Hepatocyte (in vitro differentiated cells): ENCODE measurements at regions not wholly inside any gene's neighbourhood (a gene's known extent, or its start where the extent isn't known, plus 50 kb on each side); places are given as distances from the start of the nearest gene placed in this dataset.

ENCODE experiments used
- DNase-seq: peaks from one replicate; pipeline ENCODE4 v3.0.0-alpha.2; 2016; ENCODE audit warnings: low spot score
- H2AFZ ChIP-seq: fragments of 200-600 bp; sonication (generic); 2 replicates; pipeline ENCODE4 v1.6.0; 2016; ENCODE audit warnings: antibody characterized with exemption, mild to moderate bottlenecking
- H3K27ac ChIP-seq: fragments of 200-600 bp; sonication (generic); 2 replicates; pipeline ENCODE4 v1.5.1; 2016; ENCODE audit warnings: mild to moderate bottlenecking
- H3K27me3 ChIP-seq: fragments of 200-600 bp; sonication (generic); 2 replicates; pipeline ENCODE4 v1.6.1; 2016
- H3K36me3 ChIP-seq: fragments of 200-600 bp; sonication (generic); replicated peaks from 2 replicates; pipeline ENCODE4 v1.5.1; 2016; ENCODE audit warnings: low read depth; ENCODE audit not compliant: insufficient read depth
- H3K4me1 ChIP-seq: fragments of 200-600 bp; sonication (generic); 2 replicates; pipeline ENCODE4 v1.5.1; 2016; ENCODE audit warnings: mild to moderate bottlenecking, moderate library complexity; ENCODE audit not compliant: insufficient read depth
- H3K4me2 ChIP-seq: fragments of 200-600 bp; sonication (generic); 2 replicates; pipeline ENCODE4 v1.6.0; 2016
- H3K4me3 ChIP-seq: fragments of 200-600 bp; sonication (generic); 2 replicates; pipeline ENCODE4 v1.5.1; 2016; ENCODE audit warnings: mild to moderate bottlenecking
- H3K79me2 ChIP-seq: fragments of 200-600 bp; sonication (generic); 2 replicates; pipeline ENCODE4 v1.6.0; 2017; ENCODE audit warnings: mild to moderate bottlenecking
- H3K9me2 ChIP-seq: fragments of 200-600 bp; sonication (generic); replicated peaks from 2 replicates; pipeline ENCODE4 v1.6.0; 2017; ENCODE audit warnings: mild to moderate bottlenecking; ENCODE audit not compliant: insufficient read depth
- H3K9me3 ChIP-seq: fragments of 200-600 bp; sonication (generic); 2 replicates; pipeline ENCODE4 v1.5.1; 2016; ENCODE audit warnings: low read depth, mild to moderate bottlenecking
- H4K20me1 ChIP-seq: fragments of 200-600 bp; sonication (generic); 2 replicates; pipeline ENCODE4 v1.6.0; 2016; ENCODE audit warnings: mild to moderate bottlenecking; ENCODE audit not compliant: insufficient read depth, poor library complexity, severe bottlenecking
- EZH2 ChIP-seq: fragments of 200-600 bp; sonication (generic); IDR thresholded peaks from 2 replicates; pipeline ENCODE4 v1.6.1; 2016; ENCODE audit warnings: antibody characterized with exemption, mild to moderate bottlenecking, borderline replicate concordance
- EZH2phosphoT487 ChIP-seq: fragments of 200-600 bp; sonication (generic); IDR thresholded peaks from one replicate; pipeline ENCODE4 v1.6.1; 2018; ENCODE audit warnings: antibody characterized with exemption, mild to moderate bottlenecking, low read depth, moderate library complexity; ENCODE audit not compliant: unreplicated experiment, severe bottlenecking
- WGBS: methylation state at CpG from one replicate; pipeline ENCODE4 v1.1.6; 2016; ENCODE audit warnings: low lambda C conversion rate; ENCODE audit errors: missing lambda C conversion rate; 5-methylcytosine and 5-hydroxymethylcytosine counted together
- TF ChIP-seq, protein P1 (sequence below): fragments of 200-600 bp; sonication (generic); IDR thresholded peaks from 2 replicates; pipeline ENCODE4 v1.5.1; 2016; ENCODE audit warnings: antibody characterized with exemption, mild to moderate bottlenecking; ENCODE audit not compliant: poor library complexity

GRCh38 chr15:94723801-94724200, 492.4 kb downstream of the MCTP2 start:
- Histone ChIP-seq H2AFZ (no peak overlapping the region), H4K20me1 (no peaks in the 10 kb centered on the region), H3K4me3 (no peak overlapping the region), H3K27ac (no peak overlapping the region), H3K9me2 (no peaks in the 10 kb centered on the region), H3K36me3 (no peaks in the 10 kb centered on the region), H3K79me2 (no peaks in the 10 kb centered on the region), H3K27me3 (no peaks in the 10 kb centered on the region), H3K4me2 (no peak overlapping the region), H3K9me3 (no peaks in the 10 kb centered on the region), H3K4me1 (peaks cover 7% of the 10 kb centered on the region)
- WGBS, result 42% methylated on average over 2 of the region's 2 CpGs
- TF ChIP-seq, protein P1, sequence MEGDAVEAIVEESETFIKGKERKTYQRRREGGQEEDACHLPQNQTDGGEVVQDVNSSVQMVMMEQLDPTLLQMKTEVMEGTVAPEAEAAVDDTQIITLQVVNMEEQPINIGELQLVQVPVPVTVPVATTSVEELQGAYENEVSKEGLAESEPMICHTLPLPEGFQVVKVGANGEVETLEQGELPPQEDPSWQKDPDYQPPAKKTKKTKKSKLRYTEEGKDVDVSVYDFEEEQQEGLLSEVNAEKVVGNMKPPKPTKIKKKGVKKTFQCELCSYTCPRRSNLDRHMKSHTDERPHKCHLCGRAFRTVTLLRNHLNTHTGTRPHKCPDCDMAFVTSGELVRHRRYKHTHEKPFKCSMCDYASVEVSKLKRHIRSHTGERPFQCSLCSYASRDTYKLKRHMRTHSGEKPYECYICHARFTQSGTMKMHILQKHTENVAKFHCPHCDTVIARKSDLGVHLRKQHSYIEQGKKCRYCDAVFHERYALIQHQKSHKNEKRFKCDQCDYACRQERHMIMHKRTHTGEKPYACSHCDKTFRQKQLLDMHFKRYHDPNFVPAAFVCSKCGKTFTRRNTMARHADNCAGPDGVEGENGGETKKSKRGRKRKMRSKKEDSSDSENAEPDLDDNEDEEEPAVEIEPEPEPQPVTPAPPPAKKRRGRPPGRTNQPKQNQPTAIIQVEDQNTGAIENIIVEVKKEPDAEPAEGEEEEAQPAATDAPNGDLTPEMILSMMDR, result no peak
- TF ChIP-seq EZH2phosphoT487 (no peak), EZH2 (no peak)
- DNase-seq, result no peak

- Histone ChIP-seq H3K36me3 (no peaks in the 10 kb centered on the region), H3K4me2 (no peak overlapping the region), H2AFZ (no peak overlapping the region), H3K27me3 (no peaks in the 10 kb centered on the region), H4K20me1 (no peaks in the 10 kb centered on the region), H3K4me3 (no peak overlapping the region), H3K79me2 (no peaks in the 10 kb centered on the region), H3K9me3 (no peaks in the 10 kb centered on the region), H3K27ac (no peak overlapping the region), H3K4me1 (no peaks in the 10 kb centered on the region), H3K9me2 (no peaks in the 10 kb centered on the region)
- TF ChIP-seq, protein P1, result no peak
- TF ChIP-seq EZH2, result no peak
- no peak for TF ChIP-seq EZH2phosphoT487
- WGBS, result 85% methylated on average over 3 of the region's 3 CpGs
- DNase-seq, result no peak
Observed at GRCh38 chr15:94731286-94731685, 499.9 kb downstream of the MCTP2 start.

- Histone ChIP-seq H3K4me3 (no peak overlapping the region), H3K27ac (no peak overlapping the region), H4K20me1 (no peaks in the 10 kb centered on the region), H3K27me3 (no peaks in the 10 kb centered on the region), H2AFZ (no peak overlapping the region), H3K79me2 (no peaks in the 10 kb centered on the region), H3K9me2 (no peaks in the 10 kb centered on the region), H3K4me1 (no peaks in the 10 kb centered on the region), H3K4me2 (no peak overlapping the region), H3K36me3 (no peaks in the 10 kb centered on the region), H3K9me3 (no peaks in the 10 kb centered on the region)
- DNase-seq, result no peak
- 97% methylated on average over 1 of the region's 1 CpG for WGBS
- no peak for TF ChIP-seq EZH2
- TF ChIP-seq, protein P1, result no peak
- TF ChIP-seq EZH2phosphoT487, result no peak
Observed at GRCh38 chr15:94734460-94734859, 503.1 kb downstream of the MCTP2 start.

- H3K27me3 ChIP-seq, result no peaks in the 10 kb centered on the region
Observed at GRCh38 chr15:94736236-94736635, 504.9 kb downstream of the MCTP2 start.

More at GRCh38 chr15:94736236-94736635, 504.9 kb downstream of the MCTP2 start:
- Histone ChIP-seq H3K9me3 (no peaks in the 10 kb centered on the region), H3K9me2 (no peaks in the 10 kb centered on the region), H3K36me3 (no peaks in the 10 kb centered on the region), H4K20me1 (no peaks in the 10 kb centered on the region), H3K4me3 (no peak overlapping the region), H3K27ac (no peak overlapping the region), H2AFZ (no peak overlapping the region), H3K79me2 (no peaks in the 10 kb centered on the region), H3K4me1 (no peaks in the 10 kb centered on the region), H3K4me2 (no peak overlapping the region)
- TF ChIP-seq EZH2 (no peak), EZH2phosphoT487 (no peak)
- TF ChIP-seq, protein P1, result no peak
- no peak for DNase-seq
